Natural killer cell (primary cell): ENCODE measurements at regions not wholly inside any gene's neighbourhood (a gene's known extent, or its start where the extent isn't known, plus 50 kb on each side); places are given as distances from the start of the nearest gene placed in this dataset.
"Not testable (repeated sequence)": the region's sequence is repeated elsewhere in the genome, so short reads cannot be mapped to it uniquely, and the experiment has no call there.

Experiments
- ATAC-seq, 3 donors: fragments of 150-1000 bp in 2 of 3; fragments of 200-7000 bp in 1 of 3; cut with Tn5 transposase; 1 replicate in 1 of 3; 2 replicates in 2 of 3; pipeline ENCODE4 v1.10.0; 2021; ENCODE audit warnings: mild to moderate bottlenecking in 2 of 3, moderate library complexity in 2 of 3
- DNase-seq, 2 donors: peaks; one replicate each; pipeline versions ENCODE4 v3.0.0 to v3.0.0-alpha.2; 2013 to 2021; ENCODE audit warnings: mixed read lengths in 1 of 2
- H3K27ac ChIP-seq: one replicate; pipeline ENCODE4 v1.5.1; 2013; ENCODE audit warnings: mild to moderate bottlenecking, low read length
- H3K27me3 ChIP-seq: one replicate; pipeline ENCODE4 v1.6.1; 2013; ENCODE audit warnings: low read length; ENCODE audit not compliant: control insufficient read depth, insufficient read depth
- H3K36me3 ChIP-seq: one replicate; pipeline ENCODE4 v1.6.1; 2013; ENCODE audit warnings: low read length; ENCODE audit not compliant: control insufficient read depth, insufficient read depth
- H3K4me1 ChIP-seq: one replicate; pipeline ENCODE4 v1.6.1; 2013; ENCODE audit warnings: low read length; ENCODE audit not compliant: control insufficient read depth, insufficient read depth
- H3K4me3 ChIP-seq: one replicate; pipeline ENCODE4 v1.5.1; 2013; ENCODE audit warnings: low read length
- H3K9me3 ChIP-seq: one replicate; pipeline ENCODE4 v1.6.1; 2013; ENCODE audit warnings: low read length; ENCODE audit not compliant: control insufficient read depth, insufficient read depth
- H3K27ac Mint-ChIP-seq, 2 donors: one replicate each; pipeline ENCODE4 v1.8.0; 2022; ENCODE audit warnings: mild to moderate bottlenecking in 2 of 2, mixed read lengths in 2 of 2, moderate library complexity in 1 of 2
- H3K27me3 Mint-ChIP-seq, 2 donors: one replicate each; pipeline ENCODE4 v1.8.0; 2022; ENCODE audit warnings: low read depth in 2 of 2, mixed read lengths in 2 of 2
- H3K36me3 Mint-ChIP-seq: one replicate; pipeline ENCODE4 v1.8.0; 2022; ENCODE audit warnings: mixed read lengths
- H3K4me1 Mint-ChIP-seq, 2 donors: one replicate each; pipeline ENCODE4 v1.8.0; 2022; ENCODE audit warnings: mixed read lengths in 2 of 2
- H3K4me3 Mint-ChIP-seq: one replicate; pipeline ENCODE4 v1.8.0; 2022; ENCODE audit warnings: mild to moderate bottlenecking, moderate library complexity, mixed read lengths
- H3K9me3 Mint-ChIP-seq, 2 donors: one replicate each; pipeline ENCODE4 v1.8.0; 2022; ENCODE audit warnings: mixed read lengths in 2 of 2
- WGBS: methylation state at CpG from one replicate; pipeline ENCODE4 v1.1.7; 2013; ENCODE audit warnings: missing lambda C conversion rate; ENCODE audit not compliant: insufficient coverage; 5-methylcytosine and 5-hydroxymethylcytosine counted together
- intact Hi-C: fragments of 100-400 bp; cut with micrococcal nuclease; formaldehyde crosslinking; loops from one replicate; pipeline ENCODE4 v1.14.2; 2022
- TF ChIP-seq, protein P1 (sequence below): fragments of 200-600 bp; IDR thresholded peaks from one replicate; pipeline ENCODE4 v1.8.0; 2022; ENCODE audit warnings: antibody characterized with exemption

DNA sequence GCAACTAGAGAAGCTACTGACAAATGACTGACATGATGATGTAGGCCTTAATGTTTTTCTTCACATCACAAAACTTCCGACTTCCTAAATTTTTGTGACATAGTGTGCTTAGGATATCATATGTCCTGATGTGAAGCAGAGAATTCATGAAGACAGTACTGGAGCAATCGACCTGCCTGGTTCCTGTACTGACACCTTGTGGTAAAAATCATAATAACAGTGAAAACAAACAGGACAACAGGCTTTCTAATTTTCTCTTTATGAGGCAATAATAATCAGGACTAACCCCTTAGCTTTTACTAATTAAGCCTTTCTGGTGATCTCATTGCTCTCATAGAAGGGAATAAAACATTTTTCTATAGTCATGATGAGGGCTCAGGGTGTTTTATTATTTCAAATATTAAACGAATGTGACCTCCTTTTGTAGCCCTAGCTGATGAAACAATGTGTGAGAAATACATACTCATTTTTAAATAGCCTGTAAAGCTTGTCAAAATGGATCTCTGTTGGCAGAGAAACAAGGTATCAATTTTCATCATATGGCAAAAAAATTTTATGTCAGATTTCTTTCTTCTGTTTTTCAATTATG, 158.4 kb downstream of the TENT5D start:
- no peaks in the 10 kb centered on the region for H3K36me3 Mint-ChIP-seq
- H3K27ac Mint-ChIP-seq = no peak overlapping the region
- H3K9me3 ChIP-seq = no peaks in the 10 kb centered on the region
- DNase-seq (peak in 1 of 2 donors; percentile 17), ATAC-seq (no peak)
- H3K27me3 ChIP-seq = no peaks in the 10 kb centered on the region
- H3K4me3 ChIP-seq = no peak overlapping the region
- no peaks in the 10 kb centered on the region for H3K4me1 ChIP-seq
- H3K4me3 Mint-ChIP-seq = no peak overlapping the region
- no peaks in the 10 kb centered on the region for H3K4me1 Mint-ChIP-seq
- no peaks in the 10 kb centered on the region for H3K9me3 Mint-ChIP-seq
- H3K27me3 Mint-ChIP-seq = no peaks in the 10 kb centered on the region
- H3K27ac ChIP-seq = no peak overlapping the region
- WGBS = 0% methylated on average over 1 of the region's 3 CpGs
- no peaks in the 10 kb centered on the region for H3K36me3 ChIP-seq
- TF ChIP-seq, protein P1, sequence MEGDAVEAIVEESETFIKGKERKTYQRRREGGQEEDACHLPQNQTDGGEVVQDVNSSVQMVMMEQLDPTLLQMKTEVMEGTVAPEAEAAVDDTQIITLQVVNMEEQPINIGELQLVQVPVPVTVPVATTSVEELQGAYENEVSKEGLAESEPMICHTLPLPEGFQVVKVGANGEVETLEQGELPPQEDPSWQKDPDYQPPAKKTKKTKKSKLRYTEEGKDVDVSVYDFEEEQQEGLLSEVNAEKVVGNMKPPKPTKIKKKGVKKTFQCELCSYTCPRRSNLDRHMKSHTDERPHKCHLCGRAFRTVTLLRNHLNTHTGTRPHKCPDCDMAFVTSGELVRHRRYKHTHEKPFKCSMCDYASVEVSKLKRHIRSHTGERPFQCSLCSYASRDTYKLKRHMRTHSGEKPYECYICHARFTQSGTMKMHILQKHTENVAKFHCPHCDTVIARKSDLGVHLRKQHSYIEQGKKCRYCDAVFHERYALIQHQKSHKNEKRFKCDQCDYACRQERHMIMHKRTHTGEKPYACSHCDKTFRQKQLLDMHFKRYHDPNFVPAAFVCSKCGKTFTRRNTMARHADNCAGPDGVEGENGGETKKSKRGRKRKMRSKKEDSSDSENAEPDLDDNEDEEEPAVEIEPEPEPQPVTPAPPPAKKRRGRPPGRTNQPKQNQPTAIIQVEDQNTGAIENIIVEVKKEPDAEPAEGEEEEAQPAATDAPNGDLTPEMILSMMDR = no peak
- intact Hi-C loops = no loop called here

DNA sequence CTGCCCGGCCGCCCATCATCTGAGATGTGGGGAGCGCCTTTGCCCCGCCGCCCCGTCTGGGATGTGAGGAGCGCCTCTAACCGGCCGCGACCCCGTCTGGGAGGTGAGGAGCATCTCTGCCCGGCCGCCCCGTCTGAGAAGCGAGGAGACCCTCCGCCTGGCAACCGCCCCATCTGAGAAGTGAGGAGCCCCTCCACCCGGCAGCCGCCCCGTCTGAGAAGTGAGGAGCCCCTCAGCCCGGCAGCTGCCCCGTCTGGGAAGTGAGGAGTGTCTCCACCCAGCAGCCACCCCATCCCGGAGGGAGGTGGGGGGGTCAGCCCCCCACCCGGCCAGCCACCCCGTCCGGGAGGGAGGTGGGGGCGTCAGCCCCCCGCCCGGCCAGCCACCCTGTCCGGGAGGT, 170.7 kb downstream of the TENT5D start:
- H3K9me3 Mint-ChIP-seq, H3K36me3 ChIP-seq, ATAC-seq, H3K9me3 ChIP-seq, H3K36me3 Mint-ChIP-seq, H3K4me3 Mint-ChIP-seq, intact Hi-C loops, DNase-seq, H3K4me1 Mint-ChIP-seq, H3K4me1 ChIP-seq, H3K27ac Mint-ChIP-seq, H3K27ac ChIP-seq, H3K4me3 ChIP-seq, H3K27me3 Mint-ChIP-seq, H3K27me3 ChIP-seq: not testable (repeated sequence)
- no CpG with 5 or more reads among the region's 30 CpGs for WGBS

DNA sequence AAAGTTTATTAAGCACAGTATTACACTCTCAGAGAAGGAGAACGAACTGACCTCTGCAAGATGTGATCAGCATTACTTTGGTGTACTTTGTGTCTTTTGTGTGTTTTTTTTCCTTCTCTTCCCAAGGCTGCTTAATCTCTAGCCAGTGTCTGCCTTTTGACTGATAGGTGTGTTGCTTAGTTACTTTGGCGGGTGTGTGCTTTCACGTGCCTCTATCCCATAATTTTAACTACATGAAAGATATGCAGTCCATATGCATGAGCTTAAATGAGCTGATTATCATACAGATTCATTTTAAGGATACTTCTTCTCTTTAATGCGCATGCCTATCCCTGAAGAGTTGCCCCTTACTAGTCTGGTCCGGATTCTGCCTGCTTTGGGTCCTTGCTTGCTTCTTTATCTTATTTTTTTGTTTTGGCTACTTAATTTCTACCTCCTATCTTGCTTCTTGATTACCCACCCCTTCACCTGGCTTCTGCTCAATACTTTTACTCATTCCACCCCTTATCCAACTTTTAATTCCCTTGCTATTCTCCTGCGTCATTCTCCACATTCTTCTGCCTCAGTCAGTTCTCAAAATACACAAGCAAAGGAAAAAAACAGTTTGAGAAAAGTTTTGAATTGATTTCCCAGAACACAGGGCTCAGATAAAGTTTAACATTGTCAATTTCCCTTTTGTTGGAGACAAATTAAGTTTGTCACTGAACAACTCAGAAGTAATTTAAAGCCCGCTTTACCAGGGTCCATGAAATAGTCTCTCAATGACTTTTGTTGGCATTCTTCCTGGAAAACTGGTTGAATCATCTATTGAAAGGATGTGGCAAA, 182.0 kb downstream of the TENT5D start:
- Histone ChIP-seq H3K4me1 (no peaks in the 10 kb centered on the region), H3K36me3 (no peaks in the 10 kb centered on the region), H3K27me3 (no peaks in the 10 kb centered on the region), H3K4me3 (no peak overlapping the region), H3K27ac (no peak overlapping the region), H3K9me3 (no peaks in the 10 kb centered on the region)
- intact Hi-C loops = no loop called here
- Mint-ChIP-seq H3K4me1 (no peaks in the 10 kb centered on the region), H3K9me3 (peaks cover 2 to 4% of the 10 kb centered on the region in 2 donors), H3K27me3 (peaks cover 0 to 6% of the 10 kb centered on the region in 2 donors), H3K4me3 (no peak overlapping the region), H3K27ac (no peak overlapping the region), H3K36me3 (no peaks in the 10 kb centered on the region)
- WGBS = 99% methylated on average over 4 of the region's 7 CpGs
- DNase-seq = no peak
- TF ChIP-seq, protein P1 = no peak
- no peak for ATAC-seq
